HG02763 (cell line): ENCODE measurements at regions not wholly inside any gene's neighbourhood (a gene's known extent, or its start where the extent isn't known, plus 50 kb on each side); places are given as distances from the start of the nearest gene placed in this dataset.

ENCODE experiments used
- ATAC-seq: cut with Tn5 transposase; IDR thresholded peaks from one replicate; pipeline ENCODE4 v1.9.1; 2021; ENCODE audit warnings: mild to moderate bottlenecking, moderate library complexity; ENCODE audit not compliant: unreplicated experiment

DNA sequence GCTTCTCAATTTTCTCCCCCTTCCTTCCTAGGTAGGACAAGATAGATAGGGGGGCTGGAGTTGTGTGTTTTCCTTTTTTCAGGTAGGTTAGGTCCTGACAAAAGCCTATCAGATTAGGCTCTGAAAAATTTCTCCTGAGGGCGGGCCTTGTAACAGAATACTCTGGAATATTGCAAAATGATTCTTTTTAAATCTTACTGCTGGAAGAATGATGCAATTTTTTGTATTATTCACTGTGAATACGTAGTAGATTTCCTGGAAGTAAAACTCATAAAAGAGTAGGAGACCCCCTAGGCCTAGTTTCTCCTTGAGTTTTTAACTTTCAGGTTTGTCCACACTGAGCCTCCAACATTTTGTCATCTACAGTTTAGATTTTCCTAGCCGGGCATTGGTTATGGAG, 1701.8 kb downstream of the EFNA5 start:
- no peak for ATAC-seq

DNA sequence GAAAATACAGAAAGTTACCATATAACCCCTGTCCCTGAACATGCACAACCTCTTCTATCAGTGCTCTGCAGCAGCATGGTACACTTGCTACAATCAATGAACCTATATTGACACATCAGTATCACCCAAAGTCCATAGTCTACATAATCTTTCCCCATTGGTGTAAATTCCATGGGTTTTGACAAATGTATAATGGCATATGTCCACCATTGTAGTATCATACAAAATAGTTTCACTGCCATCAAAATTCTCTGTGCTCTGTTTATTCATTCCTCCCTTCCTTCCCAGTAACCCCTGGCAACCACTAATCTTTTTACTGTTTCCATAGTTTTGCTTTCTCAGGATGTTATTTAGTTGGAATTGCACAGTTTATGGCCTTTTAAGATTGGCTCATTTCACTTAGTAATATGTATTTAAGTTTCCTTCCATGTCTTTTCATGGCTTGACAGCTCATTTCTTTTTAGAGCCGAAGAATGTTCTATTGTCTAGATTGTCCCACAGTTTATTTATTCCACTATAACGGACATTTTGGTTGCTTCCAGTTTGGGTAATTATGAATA, 1707.0 kb downstream of the EFNA5 start:
- no peak for ATAC-seq

DNA sequence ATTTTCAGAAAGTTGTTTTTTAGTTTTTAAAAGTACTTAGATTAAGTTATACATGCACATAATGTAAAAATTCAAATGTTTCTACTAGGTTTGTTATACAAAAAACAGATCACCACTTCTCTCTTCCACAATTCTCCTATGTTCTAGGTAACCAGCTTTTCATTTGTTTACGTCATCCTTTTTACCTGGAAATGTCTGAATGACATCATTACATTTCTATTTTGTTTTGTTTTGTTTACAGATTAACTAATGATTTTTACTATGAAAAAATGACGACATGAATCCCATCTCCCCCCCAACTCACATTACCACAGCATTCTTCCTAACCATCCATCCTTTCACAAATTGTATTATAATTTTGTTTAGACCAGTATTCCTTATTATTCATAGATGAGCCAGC, 1709.2 kb downstream of the EFNA5 start:
- no peak for ATAC-seq

DNA sequence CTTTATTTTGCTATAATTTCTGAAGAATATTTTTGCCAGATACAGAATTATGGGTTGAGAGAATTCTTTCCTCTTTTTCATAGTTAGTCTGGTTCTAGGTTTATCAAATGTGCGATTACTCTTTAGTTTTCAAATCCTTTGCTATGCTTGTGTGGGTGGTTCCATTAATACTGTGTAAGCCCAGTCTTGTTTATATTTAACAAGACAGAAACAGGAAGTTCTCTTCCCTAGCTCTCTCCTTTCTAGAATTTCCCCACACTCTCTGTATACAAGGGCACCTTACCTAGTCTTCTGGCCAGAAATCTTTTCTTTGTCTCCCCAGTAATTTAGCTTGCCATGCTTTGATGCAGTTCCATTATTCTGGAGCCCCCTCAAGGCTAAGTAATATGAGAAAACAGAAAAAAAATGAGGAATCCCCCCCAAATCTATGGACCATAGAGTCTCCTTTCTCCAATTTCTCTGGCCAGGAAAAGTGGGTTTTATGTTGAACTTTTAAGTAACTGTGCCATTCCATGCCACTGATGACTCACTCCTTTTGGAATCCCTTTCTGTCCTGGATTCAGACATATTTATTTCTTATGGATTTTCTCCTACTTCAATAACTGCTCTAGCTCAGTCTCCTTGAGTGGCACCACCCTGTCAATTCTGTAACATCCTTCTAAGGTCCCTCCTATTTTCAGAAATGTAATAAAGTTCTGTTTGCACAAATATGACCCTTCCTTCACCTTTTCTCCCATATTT, 1714.1 kb downstream of the EFNA5 start:
- no peak for ATAC-seq

DNA sequence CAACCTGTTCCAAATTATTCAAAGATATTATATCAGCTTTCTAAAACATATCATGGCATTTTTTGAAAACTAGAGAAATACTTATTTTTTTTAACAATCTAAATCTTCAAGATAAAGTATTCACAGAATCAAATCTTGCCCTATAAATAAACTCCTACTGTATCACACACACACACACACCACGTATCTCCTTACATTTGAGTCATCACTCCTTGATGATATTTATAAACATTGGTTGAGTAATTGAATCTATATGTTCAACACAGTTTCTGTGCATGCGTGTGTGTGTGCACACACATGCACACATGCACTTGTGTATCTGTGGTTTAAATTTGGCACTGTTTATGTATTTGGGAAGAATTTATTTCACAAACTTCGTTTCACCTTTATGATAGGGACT, 1716.4 kb downstream of the EFNA5 start:
- ATAC-seq: no peak

DNA sequence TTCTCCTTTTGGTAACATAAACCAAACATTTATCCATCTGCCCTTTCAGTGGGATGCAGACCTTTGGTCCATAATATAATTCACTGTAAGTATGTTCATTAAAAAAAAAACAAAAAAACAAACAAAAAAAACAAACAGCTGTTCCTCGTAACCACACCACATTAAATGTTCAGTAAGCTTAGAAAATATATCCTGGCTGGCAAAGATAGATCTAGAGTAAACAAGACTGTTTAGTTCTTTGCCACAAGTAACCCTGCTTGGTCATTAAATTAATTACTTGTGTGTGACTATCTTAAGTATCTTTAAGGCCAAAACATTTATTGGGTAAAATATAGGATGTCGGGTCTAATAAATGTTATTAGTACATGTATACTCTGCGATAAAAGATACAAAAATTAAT, 1717.1 kb downstream of the EFNA5 start:
- no peak for ATAC-seq

DNA sequence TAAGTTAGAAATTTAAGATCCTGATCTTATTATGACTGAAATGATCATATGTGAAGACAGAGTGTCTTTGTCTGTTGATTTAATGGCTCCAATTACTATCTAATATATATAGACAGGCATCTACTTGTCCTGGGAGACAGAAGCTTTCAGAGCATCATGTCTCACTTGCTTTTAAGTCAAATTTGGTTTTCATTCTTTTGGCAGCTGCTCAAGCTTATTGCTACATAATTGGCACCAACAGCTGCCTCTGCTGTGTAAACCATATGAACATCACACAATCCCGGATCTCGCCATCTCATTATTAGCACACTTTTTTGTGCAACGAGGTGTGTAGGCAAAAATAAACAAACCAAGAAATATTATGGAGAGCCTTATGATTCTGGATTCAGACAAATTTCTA, 1717.9 kb downstream of the EFNA5 start:
- no peak for ATAC-seq

DNA sequence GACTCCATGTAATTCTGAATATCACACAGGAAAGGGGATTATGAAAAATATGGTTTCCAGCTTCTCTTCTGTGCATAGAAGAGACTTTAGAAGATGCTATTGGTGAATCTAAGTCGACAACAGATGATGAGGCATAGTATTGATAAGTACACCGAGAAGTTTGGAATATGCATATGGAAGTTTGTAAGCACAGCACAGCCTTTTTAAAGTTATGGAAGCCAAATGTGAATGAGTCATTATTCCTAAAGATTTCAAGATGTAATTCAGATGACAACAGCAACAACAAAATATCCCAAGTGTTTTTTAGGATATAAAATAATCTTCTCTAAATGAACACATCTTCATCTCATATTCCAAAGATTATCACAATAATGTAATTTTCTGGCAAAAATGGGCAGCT, 1723.3 kb downstream of the EFNA5 start:
- no peak for ATAC-seq

DNA sequence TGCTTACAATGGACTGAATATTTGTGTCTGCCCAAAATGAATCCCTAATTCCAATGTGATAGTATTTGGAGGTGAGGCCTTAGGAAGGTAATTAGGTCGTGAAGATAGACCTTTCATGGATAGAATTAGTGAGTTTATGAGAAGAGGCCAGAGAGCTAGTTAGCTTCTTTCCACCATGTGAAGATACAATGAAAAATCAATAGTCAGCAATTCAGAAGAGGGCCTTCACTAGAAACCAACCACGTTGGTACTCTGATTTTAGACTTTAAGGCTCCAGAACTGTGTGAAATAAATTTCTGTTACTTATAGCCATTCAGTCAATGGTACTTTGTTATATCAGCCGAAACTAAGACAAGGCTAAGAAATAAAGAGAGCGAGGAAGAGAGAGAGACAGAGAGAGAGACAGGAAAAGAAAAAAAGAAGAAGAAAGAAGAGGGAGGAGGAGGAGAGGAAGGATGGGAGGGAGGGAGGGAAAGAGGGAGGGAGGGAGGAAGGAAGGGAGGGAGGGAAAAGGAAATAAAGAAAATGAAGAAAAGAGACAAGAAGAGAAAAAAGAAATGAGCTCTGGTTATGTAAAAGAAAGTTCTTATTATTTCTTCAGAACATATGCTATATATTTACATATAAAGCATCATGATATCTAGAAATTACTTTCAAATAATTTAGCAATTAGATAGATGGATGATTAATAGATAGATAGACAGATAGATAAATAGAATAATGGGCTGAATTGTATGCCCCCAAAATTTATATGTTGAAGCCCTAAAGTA, 1725.3 kb downstream of the EFNA5 start:
- no peak for ATAC-seq

DNA sequence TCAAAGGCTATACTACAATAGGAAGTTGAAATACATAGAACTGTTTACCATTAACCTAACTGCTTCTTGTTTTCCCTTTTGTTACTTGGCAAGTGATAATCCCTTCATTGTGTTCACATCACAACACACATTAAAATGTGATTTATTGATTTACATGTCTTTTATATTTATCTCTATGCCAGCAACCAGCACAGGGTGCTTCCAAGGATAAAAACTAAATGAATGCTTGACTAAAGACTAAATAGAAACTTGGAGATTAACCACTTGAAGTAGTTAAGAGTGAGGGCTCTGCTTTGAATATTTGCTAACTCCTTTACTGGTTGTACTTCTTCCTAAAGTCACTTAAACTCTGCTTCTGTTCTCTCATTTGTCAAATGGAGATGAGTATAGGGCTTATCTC, 1730.6 kb downstream of the EFNA5 start:
- ATAC-seq: no peak

DNA sequence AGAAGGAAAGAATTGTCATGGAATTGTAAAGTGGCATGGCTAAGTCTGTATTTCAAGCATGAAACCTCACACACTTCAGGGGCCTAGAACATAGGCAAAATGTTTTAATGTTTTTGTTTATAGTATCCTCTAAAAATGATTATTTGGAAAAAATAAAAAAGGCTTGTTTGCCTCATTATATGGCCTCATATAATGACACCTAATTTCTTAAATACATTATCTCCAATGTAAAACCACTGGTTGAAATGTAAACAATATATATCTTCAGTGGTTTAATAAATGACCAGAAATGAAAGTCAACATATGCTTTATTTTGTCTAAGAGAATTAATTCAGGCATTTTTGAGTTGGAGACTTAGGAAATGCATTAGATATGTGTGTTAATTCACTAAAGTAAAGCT, 1736.6 kb downstream of the EFNA5 start:
- ATAC-seq: no peak

DNA sequence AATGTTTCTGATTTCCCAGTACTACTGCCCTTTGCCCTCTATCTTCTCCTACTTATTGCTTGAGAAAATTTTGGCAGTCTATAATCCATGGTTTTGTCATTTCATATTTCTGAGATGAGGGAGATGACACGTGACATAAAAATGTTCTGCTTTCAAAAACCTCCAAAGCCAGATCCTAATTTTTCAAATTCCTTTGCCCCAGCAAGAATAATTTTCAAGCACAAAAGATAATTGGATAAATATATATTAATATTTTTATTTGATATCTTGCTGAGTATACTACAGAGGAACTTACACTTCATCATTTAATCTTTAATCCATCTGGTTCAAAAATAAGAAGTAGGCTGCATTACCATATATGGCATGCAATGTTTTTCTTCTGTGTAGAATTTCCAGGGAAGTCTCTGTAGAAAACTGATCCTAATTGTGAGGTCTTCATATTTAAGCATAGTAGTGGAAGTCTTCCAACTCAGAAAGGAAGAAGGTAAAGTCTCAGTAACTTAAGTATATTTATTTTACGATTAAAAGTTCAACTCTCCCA, 1738.8 kb downstream of the EFNA5 start:
- no peak for ATAC-seq

DNA sequence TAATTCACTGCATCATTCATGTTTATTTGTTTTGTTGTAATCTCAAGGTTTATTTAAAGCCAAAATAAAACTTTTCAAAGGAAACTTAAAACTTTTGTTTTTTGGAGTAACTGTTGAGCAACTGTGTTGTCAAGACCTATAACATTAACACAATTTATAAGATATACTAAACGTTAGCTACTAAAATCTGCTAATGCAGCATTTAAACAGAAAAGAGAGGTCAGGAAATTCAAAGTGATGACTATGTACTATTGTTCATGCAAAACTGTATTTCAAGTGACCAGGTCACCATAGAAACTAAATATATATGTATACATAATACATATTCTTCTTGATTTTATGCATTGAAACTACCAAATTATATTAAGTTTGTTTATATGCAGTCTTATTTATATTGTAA, 1740.9 kb downstream of the EFNA5 start:
- no peak for ATAC-seq

DNA sequence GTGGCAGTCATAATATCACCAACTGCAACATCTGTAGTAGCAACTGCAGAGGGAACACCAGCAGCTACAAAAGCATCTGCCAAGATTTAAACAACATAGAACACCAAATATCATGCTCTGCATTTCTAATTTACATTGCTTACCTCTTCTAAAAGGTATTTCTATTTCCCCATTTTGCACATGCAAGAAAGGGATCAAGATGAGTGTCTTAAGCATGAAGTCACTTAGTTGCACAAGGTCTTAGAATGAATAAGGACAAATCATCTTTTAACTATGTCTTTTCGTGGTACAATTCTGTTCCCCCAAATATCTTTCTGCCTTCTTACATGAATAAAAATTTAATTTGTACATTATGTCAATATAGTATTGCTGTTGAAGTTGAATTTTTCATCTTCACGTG, 1746.4 kb downstream of the EFNA5 start:
- no peak for ATAC-seq

DNA sequence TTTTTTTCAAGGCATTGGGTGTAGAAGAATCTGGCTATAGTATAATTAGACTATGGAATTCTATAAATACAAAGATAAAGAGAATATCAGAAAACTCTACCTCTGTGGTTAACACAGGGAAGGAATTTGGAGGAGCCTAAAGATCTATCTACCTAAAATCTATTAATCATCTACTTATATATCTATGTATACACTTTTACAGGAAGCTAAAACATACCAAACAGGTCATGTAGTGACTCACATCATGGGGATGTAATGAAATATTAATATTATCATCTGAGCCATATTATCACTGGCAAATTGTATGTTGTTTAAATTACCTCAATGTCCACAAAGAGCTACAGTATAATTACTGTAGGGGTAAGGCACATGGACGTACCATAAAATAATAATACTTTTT, 1748.2 kb downstream of the EFNA5 start:
- ATAC-seq: no peak

DNA sequence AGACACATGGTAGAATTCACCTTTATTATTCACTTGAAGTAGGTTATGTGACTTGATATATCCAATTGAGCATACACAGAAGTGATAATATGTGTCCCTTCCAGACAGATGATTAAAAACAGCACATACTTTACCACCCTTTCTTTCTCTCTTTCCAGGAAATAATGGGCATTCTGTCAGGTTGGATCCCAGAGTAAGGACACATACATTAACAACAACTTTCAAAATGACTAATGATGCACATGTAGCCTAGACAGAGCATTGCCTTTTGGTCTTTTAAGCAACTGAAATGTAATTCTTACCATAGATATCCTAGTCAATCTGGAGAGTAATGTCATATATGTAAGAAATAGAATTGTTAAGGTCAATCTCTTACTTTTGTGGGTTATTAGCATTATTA, 1748.7 kb downstream of the EFNA5 start:
- ATAC-seq: no peak

DNA sequence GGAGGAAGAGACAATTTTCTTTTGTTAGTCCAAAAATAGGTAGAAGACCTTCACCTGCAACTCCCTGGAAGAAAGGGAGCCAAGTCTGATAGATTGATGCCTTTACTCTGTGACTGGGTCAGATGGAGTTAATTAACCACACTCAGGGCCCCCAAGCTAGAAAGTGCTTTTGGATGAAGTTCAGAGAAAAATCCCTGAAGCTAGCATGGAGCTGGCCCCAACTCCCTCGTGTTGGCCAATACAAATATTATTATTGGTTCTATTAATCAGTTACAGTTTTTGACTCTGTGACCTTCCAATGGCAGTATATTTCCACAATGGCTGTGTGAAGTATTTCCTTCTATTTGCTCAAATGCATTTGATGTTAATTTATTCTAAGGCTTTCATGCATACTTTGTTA, 1753.5 kb downstream of the EFNA5 start:
- no peak for ATAC-seq

DNA sequence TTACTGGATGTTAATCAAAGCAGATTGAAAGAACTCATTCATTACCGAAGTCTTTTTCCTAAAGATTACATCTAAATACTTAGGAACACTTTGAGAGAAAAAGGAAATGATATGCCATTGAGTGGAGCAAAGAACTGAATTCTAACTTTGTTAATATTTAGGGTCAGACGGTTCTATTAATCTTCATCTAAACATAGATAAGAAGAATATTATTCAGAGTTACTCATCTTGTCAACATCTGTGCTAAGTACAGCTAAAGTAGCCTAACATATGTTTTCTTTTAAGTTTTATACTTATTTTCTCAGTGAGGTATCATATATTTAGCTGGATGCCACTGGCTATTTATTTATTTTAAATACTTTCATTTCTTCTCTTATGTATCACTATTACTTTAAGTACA, 1763.7 kb downstream of the EFNA5 start:
- ATAC-seq: no peak

DNA sequence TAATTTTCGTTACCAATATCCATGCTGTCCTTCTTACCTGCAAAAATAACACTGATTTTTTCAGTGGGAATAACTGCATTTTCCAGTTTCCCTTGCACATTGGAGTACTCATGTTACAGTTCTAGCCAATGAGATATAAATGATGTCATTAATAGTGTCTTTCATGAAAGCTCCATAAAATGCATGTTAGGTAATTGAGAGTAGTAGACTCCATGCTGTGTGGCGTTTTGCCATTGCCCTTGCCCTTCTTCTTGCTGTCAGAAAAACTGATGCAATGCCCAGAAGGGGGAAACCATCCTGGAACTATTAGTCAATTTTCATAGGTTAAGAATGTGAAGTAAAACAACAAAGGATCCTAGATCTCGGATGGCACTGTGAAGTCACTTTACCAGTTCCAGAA, 1765.3 kb downstream of the EFNA5 start:
- ATAC-seq: no peak

DNA sequence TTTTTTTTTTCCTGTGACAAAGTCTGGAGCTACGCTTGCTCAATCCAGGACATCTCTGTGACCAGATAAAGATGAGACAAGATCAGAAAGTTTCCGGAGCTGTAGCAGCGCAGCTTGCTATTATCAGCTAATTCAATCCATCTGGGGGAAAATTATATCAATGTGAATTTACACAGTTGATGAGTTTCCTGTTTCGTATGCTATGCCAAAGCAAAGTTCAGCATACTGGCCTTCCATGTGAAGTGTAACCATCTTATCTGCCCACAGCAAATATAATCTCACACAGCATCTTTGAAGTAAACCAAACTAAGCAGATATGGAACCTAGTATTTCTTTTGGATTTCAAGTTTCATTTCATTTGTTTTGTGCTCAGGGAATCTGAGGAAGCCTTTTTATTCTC, 1767.7 kb downstream of the EFNA5 start:
- no peak for ATAC-seq

DNA sequence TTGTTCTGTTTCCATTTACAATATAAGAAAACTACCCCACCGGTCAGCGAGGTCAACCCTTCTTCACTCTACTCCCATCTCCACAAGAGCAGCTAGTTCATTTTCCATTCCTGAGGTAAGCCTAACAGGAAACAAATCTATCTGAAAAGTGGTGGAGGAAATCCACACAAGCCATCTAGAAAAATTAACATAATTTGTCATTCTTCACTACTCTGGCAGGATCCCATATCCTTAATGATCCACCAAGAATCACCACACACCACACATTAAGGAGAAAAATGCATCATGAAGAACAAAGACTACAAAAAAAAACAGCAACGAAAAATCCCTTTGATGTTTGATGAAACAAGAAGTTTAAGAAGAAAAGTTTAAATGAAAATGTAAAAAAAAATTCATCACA, 1771.0 kb downstream of the EFNA5 start:
- no peak for ATAC-seq

DNA sequence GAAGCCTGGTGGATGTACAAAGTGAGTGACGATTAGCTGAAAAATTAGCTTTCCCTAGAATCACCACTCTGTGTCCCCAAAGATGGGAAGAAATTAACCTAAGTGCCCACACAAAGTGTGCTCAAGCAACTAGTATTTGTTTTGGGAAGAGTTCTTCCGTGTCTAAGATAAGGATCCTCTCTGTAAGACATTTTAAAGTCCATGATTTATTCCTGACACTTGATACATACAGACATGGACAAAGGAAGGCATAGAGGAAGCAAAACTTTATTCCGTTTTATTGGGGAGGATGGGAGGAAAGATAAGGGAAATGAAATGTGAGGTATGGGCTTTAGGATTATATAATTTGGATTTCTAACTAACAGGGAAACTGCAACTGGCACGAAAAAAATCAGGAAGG, 1772.6 kb downstream of the EFNA5 start:
- ATAC-seq: no peak
